Suppressor macrophage (primary cell): ENCODE measurements at regions not wholly inside any gene's neighbourhood (a gene's known extent, or its start where the extent isn't known, plus 50 kb on each side); places are given as distances from the start of the nearest gene placed in this dataset.

Experiments used
- DNase-seq, 4 experiments: peaks; one replicate each; pipeline ENCODE4 v3.0.0-alpha.2; 2020 to 2022

DNA sequence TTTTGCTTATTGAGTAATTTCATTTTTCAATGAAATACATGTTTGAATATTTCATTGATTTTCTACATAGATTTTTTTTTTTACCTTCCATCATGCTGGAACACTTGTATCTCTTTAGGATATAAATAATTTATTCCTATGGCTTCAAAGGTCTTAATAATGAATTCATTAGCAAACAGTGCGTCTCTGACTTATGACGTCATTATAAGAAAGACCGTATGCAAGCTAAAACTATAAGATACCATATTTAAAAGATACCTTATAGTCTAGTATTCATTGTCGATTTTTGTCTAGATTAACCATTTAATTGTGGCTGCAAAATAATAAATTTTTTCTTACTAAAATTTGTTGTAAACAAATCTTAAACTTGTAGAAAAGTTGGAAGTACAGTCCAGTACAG, 187.7 kb upstream of the CHD1 start:
- no peak for DNase-seq

GRCh38 chr5:99109894-99110293, 181.1 kb upstream of the CHD1 start:
- DNase-seq, result no peak

- DNase-seq, result peak in 1 of 4 experiments; percentile 13
These were observed 176.4 kb upstream of the CHD1 start for GRCh38 chr5:99105216-99105615.

DNA sequence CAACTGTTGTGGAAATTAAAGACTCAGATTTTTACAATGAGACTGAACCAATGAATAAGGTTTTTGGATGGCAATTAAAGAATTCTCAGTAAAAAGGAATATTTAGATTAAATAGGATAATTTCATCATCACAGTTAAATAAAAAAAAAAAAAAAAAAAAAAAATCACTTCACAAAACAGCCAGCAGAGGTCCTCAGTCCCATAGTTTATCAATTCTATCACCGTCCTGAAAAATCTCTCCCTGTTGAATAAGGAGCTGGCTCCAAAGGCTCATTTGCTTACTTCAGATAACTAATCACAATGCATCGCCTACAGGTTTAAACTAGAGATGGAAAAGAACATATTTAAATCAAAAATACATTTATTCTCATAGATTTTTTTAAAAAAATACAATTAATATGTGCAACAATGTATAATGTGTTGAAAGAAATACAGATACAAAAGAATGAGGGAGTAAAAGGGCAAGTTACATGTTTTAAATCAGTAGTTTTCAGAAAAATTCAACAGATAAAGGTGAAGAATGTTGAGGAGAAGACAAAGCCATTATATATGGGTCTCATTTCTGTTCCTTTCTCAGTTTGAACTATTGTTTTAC, 175.8 kb upstream of the CHD1 start:
- peak; percentile 32 to 62 (median 54) for DNase-seq

DNA sequence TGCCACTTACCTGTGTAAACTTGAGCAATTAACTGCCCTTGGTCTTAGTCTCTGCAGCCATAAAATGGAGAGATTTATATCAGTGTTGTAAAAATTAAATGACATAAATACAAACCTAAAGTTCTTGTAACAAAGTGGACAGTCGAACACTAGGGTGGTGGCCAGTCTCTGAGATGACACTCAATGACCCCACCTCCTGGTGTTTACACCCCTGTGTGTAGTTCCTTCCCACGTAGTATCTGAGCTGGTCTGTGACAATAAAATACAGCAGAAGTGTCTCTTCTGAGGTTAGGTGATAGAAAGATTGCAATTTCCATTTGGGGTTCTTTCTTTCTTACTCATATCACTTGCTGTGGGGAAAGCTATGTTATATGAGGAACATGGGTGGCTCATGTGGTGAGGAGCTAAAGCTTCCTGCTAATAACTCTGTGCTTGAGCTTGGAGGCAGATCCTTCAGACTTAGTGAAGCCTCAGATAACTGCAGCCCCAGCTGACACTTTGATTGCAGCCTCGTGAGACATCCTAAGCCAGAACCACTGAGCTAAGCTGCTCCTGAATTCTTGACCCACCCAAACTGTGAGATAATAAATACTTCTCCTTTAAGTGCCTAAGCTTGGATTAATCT, 173.4 kb upstream of the CHD1 start:
- DNase-seq, result no peak

DNA sequence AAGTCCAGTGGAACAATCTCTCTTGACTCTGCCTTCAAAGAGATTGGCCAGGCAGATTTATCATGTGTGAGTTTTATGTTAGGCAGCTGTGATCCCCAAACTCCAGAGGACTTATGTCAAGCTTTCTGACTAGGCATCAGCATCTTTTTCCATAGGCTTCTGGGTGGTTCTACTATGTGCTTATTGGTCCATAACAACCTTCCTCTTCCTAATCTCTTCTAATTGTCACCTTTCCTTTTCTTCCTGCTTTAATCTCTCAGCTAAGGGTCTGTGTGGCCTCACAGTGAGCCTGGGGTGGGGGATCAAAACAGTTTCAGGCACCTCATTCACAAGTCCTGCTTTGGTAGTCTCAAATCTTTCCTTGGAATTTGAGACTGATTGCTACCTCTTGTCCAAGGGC, 170.9 kb upstream of the CHD1 start:
- no peak for DNase-seq

- DNase-seq, result no peak
These were observed 161.2 kb upstream of the CHD1 start for GRCh38 chr5:99089822-99090549.

DNA sequence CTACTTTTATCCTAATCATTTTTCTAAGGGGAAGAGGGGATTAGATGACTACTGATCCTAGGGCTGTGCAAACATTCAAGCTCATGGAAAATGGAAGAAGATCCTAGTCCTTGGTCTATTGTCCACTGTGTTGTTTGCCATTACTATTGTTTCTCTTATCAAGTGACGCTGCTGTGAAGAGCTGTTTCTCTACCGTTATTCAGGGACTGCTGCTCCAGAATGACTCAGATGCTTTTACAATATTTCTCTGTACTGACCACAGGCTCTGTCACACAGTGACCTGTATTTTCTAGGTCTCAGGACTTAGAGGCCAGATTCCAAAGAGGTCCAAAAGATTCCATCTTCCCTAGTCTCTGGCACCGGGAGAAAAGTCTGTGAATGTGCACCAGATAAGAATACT, 159.5 kb upstream of the CHD1 start:
- DNase-seq, result no peak

DNA sequence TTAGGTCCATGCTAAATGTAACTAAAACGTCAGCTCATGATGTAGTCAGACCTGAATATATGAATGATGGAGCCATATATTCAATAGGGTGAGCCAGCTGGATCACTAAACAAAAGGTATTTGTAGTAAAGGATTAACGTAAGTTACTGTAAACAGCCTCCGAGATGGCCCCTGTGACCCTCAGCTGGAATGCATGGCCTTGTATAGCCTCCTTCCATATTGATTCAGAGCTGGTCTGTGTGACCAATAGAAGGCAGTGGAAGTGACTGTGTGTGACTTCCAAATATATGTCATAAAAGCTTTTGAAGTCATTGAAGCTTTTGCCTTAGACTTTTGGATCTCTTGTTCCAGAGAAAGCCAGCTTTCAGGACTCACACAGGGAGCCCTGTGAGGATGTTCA, 154.4 kb upstream of the CHD1 start:
- DNase-seq, result no peak

DNA sequence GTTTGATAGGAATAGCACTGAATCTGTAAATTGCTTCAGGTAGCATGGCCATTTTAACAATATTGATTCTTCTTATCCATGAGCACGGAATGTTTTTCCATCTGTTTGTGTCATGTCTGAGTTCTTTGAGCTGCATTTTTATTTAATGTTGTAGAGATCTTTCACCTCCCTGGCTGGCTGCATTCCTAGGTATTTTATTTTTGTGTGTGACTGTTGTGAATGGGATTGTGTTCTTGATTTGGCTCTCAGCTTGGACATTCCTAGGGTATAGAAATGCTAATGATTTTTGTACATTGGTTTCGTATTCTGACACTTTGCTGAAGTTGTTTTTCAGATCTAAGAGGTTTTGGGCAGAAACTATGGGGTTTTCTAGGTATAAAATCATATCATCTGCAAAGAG, 152.9 kb upstream of the CHD1 start:
- no peak for DNase-seq

GRCh38 chr5:99076723-99077640, 148.2 kb upstream of the CHD1 start:
- no peak for DNase-seq

DNA sequence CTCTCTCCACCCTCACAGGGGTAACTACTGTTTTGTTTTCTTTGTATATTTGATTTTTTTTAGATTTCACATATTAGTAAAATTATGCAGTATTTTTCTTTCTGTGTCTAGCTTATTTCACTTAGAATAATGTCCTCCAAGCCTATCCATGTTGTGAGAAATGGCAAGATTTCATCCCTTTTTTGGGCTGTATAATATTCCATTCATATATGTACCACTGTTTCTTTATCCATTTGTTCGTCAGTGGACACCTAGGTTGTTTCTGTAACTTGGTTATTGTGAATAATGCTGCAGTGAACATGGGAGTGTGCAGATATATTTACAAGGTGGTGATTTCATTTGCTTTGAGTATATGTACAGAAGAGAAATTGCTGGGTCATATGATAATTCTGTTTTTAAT, 144.0 kb upstream of the CHD1 start:
- no peak for DNase-seq

DNA sequence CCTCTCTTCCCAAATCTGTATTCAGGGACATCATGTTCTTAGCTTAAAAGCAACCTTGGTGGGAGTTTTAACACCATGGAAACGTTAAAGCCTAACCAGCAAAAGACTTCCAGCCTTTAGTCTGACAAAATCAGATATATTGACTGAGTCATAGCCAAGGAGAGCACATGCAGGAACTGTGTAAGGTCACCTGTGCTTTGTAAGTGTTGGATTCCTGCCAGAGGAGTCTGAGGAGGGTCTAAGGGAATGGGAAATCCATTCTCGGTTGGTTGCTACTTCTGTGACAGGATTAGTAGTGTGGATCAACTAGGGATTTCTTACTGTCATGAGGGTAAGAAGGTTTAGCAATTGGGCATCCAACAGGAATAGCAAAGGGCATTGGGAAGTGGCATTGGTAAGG, 142.0 kb upstream of the CHD1 start:
- DNase-seq, result no peak

GRCh38 chr5:99070362-99070761, 141.6 kb upstream of the CHD1 start:
- DNase-seq, result no peak

- no peak for DNase-seq
These were observed 140.3 kb upstream of the CHD1 start for GRCh38 chr5:99068944-99069650.

- DNase-seq, result no peak
These were observed 134.9 kb upstream of the CHD1 start for GRCh38 chr5:99063737-99064136.

DNA sequence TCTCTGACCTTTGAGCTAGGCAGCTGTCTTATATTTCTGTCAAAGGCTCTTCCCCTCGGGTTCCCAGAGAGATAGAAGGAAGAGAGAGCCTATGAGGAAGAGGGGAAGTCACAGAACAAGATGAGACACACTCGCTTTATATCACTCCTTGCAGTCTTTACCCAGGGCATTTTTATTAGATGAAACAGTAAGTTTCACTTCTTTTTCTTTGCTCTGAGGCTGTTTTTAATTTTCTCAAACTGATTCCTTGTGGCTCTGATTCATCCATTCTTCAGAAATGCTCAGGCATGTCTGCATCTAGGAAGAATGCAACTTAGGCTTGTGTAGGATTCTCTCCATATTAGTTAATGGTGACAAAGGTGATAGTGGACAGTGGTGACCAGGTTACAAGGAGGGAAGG, 132.9 kb upstream of the CHD1 start:
- peak; percentile 28 to 59 (median 46) for DNase-seq

DNA sequence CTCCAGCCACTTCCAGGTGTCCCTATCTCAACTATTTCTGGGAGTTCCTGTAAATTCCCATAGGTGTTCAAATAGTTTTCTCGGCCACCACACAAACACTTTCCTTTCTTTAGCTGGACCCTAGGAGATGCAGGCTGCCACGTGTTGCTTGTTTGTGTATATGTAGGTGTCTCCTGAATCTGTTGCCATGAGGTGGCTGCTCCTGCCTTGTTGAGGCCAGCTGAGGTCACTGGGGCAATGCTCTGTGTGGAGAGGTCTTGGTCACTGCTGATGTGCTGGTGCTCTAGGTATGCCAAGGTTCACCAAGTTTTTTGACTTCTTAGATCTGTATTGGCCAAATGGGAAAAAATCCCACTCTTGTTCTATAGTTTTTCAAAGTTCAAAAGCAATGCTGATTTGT, 132.5 kb upstream of the CHD1 start:
- DNase-seq, result no peak

GRCh38 chr5:99060306-99061261, 131.8 kb upstream of the CHD1 start:
- peak; percentile 81 to 89 (median 88) for DNase-seq

- DNase-seq, result peak in 1 of 4 experiments; percentile 15
These were observed 130.9 kb upstream of the CHD1 start for GRCh38 chr5:99059685-99060084.

- no peak for DNase-seq
These were observed 129.7 kb upstream of the CHD1 start for GRCh38 chr5:99058466-99058865.
